ENCODE measurements at regions not wholly inside any gene's neighbourhood (a gene's known extent, or its start where the extent isn't known, plus 50 kb on each side); places are given as distances from the start of the nearest gene placed in this dataset.

DNA sequence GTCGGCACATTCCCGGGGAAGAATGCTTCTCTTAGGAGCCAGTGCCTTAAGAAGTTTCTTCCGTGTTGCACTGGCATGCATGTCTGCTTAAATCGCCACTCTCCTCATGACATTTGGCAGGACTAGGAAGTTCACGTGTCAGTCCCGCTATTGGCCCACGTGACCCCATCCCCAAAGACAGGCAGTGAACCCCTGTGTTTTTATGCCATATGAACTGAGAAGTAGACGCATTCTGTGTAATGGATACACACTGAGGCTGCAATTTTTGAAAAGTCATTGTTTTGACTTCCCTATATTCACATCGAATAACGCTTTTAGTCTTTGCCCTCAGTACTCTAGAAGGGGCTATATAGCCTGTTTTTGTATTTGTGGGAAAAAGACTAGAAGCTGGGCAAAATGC is 125.6 kb upstream of the TBL1XR1 start:
- TF ChIP-seq, protein P1, sequence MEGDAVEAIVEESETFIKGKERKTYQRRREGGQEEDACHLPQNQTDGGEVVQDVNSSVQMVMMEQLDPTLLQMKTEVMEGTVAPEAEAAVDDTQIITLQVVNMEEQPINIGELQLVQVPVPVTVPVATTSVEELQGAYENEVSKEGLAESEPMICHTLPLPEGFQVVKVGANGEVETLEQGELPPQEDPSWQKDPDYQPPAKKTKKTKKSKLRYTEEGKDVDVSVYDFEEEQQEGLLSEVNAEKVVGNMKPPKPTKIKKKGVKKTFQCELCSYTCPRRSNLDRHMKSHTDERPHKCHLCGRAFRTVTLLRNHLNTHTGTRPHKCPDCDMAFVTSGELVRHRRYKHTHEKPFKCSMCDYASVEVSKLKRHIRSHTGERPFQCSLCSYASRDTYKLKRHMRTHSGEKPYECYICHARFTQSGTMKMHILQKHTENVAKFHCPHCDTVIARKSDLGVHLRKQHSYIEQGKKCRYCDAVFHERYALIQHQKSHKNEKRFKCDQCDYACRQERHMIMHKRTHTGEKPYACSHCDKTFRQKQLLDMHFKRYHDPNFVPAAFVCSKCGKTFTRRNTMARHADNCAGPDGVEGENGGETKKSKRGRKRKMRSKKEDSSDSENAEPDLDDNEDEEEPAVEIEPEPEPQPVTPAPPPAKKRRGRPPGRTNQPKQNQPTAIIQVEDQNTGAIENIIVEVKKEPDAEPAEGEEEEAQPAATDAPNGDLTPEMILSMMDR (IDR thresholded peaks at IDR 0.05 in 4 of 5, conservative IDR thresholded peaks at IDR 0.05 in 1 of 5) = no peak
- TF ChIP-seq POLR2A (IDR thresholded peaks at IDR 0.05) = no peak
